ENCODE measurements at regions not wholly inside any gene's neighbourhood (a gene's known extent, or its start where the extent isn't known, plus 50 kb on each side); places are given as distances from the start of the nearest gene placed in this dataset.

DNA sequence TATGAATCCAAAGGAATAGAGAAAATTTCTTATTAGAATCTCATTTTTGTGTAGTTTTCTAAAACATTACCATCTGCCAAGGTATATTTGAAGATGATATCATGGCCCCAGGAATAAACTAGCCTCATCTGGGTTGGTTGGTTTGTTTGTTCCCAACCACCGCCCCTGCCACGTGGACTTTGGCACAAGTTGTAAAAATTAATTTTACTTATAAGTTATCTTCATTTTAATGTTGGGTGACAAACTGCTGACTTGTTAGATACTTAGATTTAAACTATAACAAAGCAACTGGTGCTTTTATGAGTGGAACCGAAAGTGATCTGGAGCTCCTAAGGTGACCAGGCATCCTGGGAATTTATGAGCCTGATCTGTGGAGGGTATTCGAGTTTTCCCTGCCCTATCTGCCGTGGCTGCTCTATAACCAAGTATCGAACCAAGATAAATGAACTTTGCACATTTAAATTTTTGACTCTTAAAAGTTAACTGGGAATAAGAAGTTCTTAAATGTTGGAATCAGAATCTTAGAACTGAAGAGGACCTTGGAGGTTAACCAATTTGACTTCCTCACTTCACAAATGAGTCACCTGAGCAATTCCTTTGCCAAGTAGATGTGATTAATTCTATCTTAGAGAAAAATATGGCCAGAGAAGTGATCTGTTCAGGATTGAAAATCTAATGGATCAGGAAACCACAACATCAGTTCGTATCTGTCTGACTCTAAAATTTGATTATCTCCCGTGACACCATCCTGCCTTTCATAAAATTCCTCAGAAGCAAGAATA lies 129.1 kb upstream of the ARHGAP42 start:
- TF ChIP-seq POLR2AphosphoS5 (IDR thresholded peaks at IDR 0.05; ENCODE audit: low read depth, low read length) = no peak
- no peak for TF ChIP-seq REST (IDR thresholded peaks at IDR 0.05; ENCODE audit: insufficient read depth in 1 of 2, low read depth in 2 of 2, low read length in 2 of 2)

All from PFSK-1 (cell line).